GM23338 (cell line): ENCODE measurements at regions not wholly inside any gene's neighbourhood (a gene's known extent, or its start where the extent isn't known, plus 50 kb on each side); places are given as distances from the start of the nearest gene placed in this dataset.

ENCODE experiments used
- ATAC-seq: fragments of 200-7000 bp; cut with Tn5 transposase; 3 replicates; pipeline ENCODE4 v1.9.1; 2020
- DNase-seq: peaks from one replicate; pipeline ENCODE4 v3.0.0-alpha.2; 2015; ENCODE audit warnings: low spot score
- H2AFZ ChIP-seq: fragments of 200-600 bp; sonication (generic); 2 replicates; pipeline ENCODE4 v1.8.0; 2016; ENCODE audit warnings: antibody characterized with exemption, mild to moderate bottlenecking, moderate library complexity
- H3F3A ChIP-seq: fragments of 200-600 bp; sonication (generic); replicated peaks from 2 replicates; pipeline ENCODE4 v1.8.0; 2017; ENCODE audit warnings: antibody characterized with exemption, mixed run types, low read depth
- H3K27ac ChIP-seq: fragments of 200-600 bp; sonication (generic); 2 replicates; pipeline ENCODE4 v1.6.1; 2016; ENCODE audit warnings: low read depth
- H3K27me3 ChIP-seq: fragments of 200-600 bp; sonication (generic); 2 replicates; pipeline ENCODE4 v1.8.0; 2016; ENCODE audit warnings: mild to moderate bottlenecking, mixed run types, moderate library complexity; ENCODE audit not compliant: insufficient read depth
- H3K36me3 ChIP-seq: fragments of 200-600 bp; sonication (generic); 2 replicates; pipeline ENCODE4 v1.8.0; 2016; ENCODE audit warnings: mild to moderate bottlenecking; ENCODE audit not compliant: insufficient read depth
- H3K4me1 ChIP-seq: fragments of 200-600 bp; sonication (generic); 2 replicates; pipeline ENCODE4 v1.8.0; 2016; ENCODE audit warnings: mild to moderate bottlenecking, moderate library complexity; ENCODE audit not compliant: insufficient read depth
- H3K4me2 ChIP-seq: fragments of 200-600 bp; sonication (generic); 2 replicates; pipeline ENCODE4 v1.7.1; 2017; ENCODE audit warnings: mixed run types
- H3K4me3 ChIP-seq: fragments of 200-600 bp; sonication (generic); 2 replicates; pipeline ENCODE4 v1.6.1; 2016; ENCODE audit warnings: mixed run types
- H3K79me2 ChIP-seq: fragments of 200-600 bp; sonication (generic); replicated peaks from 2 replicates; pipeline ENCODE4 v1.8.0; 2017; ENCODE audit warnings: mild to moderate bottlenecking; ENCODE audit not compliant: insufficient read depth
- H3K9me2 ChIP-seq: fragments of 200-600 bp; sonication (generic); 2 replicates; pipeline ENCODE4 v1.8.0; 2017; ENCODE audit not compliant: insufficient read depth
- H4K20me1 ChIP-seq: fragments of 200-600 bp; sonication (generic); replicated peaks from 2 replicates; pipeline ENCODE4 v1.8.0; 2017; ENCODE audit warnings: mild to moderate bottlenecking; ENCODE audit not compliant: insufficient read depth
- H3K27ac Mint-ChIP-seq: 2 replicates; pipeline ENCODE4 v1.8.0; 2020; ENCODE audit warnings: inconsistent platforms, mild to moderate bottlenecking, moderate library complexity, mixed read lengths
- H3K27me3 Mint-ChIP-seq: 3 replicates; pipeline ENCODE4 v1.8.0; 2022; ENCODE audit warnings: low read depth, mild to moderate bottlenecking, moderate library complexity, mixed read lengths, inconsistent platforms; ENCODE audit not compliant: insufficient read depth, poor library complexity
- H3K36me3 Mint-ChIP-seq: 3 replicates; pipeline ENCODE4 v1.8.0; 2021; ENCODE audit warnings: low read depth, mild to moderate bottlenecking, inconsistent platforms, moderate library complexity, mixed read lengths
- H3K4me1 Mint-ChIP-seq: 3 replicates; pipeline ENCODE4 v1.8.0; 2020; ENCODE audit warnings: mild to moderate bottlenecking, inconsistent platforms, mixed read lengths
- H3K4me3 Mint-ChIP-seq: 3 replicates; pipeline ENCODE4 v1.8.0; 2021; ENCODE audit warnings: moderate library complexity, mild to moderate bottlenecking, inconsistent platforms, mixed read lengths
- H3K9me3 Mint-ChIP-seq: 3 replicates; pipeline ENCODE4 v1.8.0; 2020; ENCODE audit warnings: moderate library complexity, mild to moderate bottlenecking, inconsistent platforms, mixed read lengths
- CREB1 ChIP-seq: fragments of 250-450 bp; sonication (Bioruptor Pico); IDR thresholded peaks from 2 replicates; pipeline ENCODE4 v1.5.0; 2020; ENCODE audit warnings: low read depth, mild to moderate bottlenecking, moderate library complexity
- EZH2 ChIP-seq: fragments of 200-600 bp; sonication (generic); IDR thresholded peaks from one replicate; pipeline ENCODE4 v1.8.0; 2017; ENCODE audit warnings: antibody characterized with exemption, mild to moderate bottlenecking, low read depth; ENCODE audit not compliant: unreplicated experiment
- EZH2phosphoT487 ChIP-seq: fragments of 200-600 bp; sonication (generic); IDR thresholded peaks from one replicate; pipeline ENCODE4 v1.8.1; 2018; ENCODE audit warnings: antibody characterized with exemption; ENCODE audit not compliant: unreplicated experiment
- NANOG ChIP-seq: IDR thresholded peaks from 2 replicates; pipeline ENCODE4 v1.6.1; 2016; ENCODE audit warnings: antibody characterized with exemption, borderline replicate concordance
- POLR2AphosphoS5 ChIP-seq: IDR thresholded peaks from 2 replicates; pipeline ENCODE4 v1.6.1; 2016; ENCODE audit warnings: antibody characterized with exemption, low read depth
- ZNF331 ChIP-seq: fragments of 250-450 bp; sonication (Bioruptor Pico); IDR thresholded peaks from 2 replicates; pipeline ENCODE4 v1.5.0; 2020; ENCODE audit warnings: low read depth, mild to moderate bottlenecking, moderate library complexity
- TF ChIP-seq, protein P1 (sequence below), 2 experiments: fragments of 200-600 bp in 1 of 2; sonication (generic) in 1 of 2; conservative IDR thresholded peaks; 2 replicates each; pipeline versions ENCODE4 v1.5.1 to v1.6.1; 2016 to 2017; ENCODE audit warnings: antibody characterized with exemption in 2 of 2, low read depth in 2 of 2, mild to moderate bottlenecking in 2 of 2, moderate library complexity in 1 of 2
- TF ChIP-seq, protein P2 (sequence below): IDR thresholded peaks from 2 replicates; pipeline ENCODE4 v1.6.1; 2016; ENCODE audit warnings: antibody characterized with exemption
- TF ChIP-seq, protein P3 (sequence below): fragments of 250-450 bp; sonication (Bioruptor Pico); IDR thresholded peaks from 2 replicates; pipeline ENCODE4 v1.5.0; 2020; ENCODE audit warnings: mild to moderate bottlenecking, moderate library complexity
- TF ChIP-seq, protein P4 (sequence below): IDR thresholded peaks from one replicate; pipeline ENCODE4 v1.6.1; 2018; ENCODE audit warnings: antibody characterized with exemption; ENCODE audit not compliant: unreplicated experiment

DNA sequence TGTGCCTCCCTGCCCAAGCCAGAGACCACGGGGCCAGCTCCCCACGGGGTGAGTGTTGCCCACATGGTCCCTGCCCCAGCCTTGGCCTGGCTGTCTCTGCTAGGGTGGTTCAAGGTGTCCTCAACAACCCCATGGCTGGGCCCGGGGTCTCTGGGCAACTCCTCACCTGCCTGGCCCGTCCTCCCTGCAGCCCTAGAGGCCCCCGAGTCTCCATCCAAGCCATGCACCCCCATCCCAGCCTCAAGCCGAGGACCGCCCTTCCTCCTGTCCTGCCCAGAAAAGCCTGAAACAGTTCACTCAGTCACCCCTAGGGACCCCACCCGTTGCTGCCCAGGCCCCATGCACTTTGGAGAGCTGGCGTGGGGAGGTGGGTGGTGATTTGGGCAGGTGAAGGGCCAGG, 120.9 kb downstream of the FAM53A start:
- Histone ChIP-seq H3F3A (no peaks in the 10 kb centered on the region), H4K20me1 (no peaks in the 10 kb centered on the region), H3K4me2 (no peak overlapping the region), H3K27me3 (no peaks in the 10 kb centered on the region), H3K36me3 (no peaks in the 10 kb centered on the region), H3K79me2 (no peaks in the 10 kb centered on the region), H3K4me3 (no peak overlapping the region), H3K27ac (no peak overlapping the region), H2AFZ (no peak overlapping the region), H3K4me1 (peaks cover 6% of the 10 kb centered on the region; the same call in 1 of the 2 replicates), H3K9me2 (no peaks in the 10 kb centered on the region)
- Mint-ChIP-seq H3K27ac (no peak overlapping the region), H3K4me3 (no peak overlapping the region), H3K36me3 (no peaks in the 10 kb centered on the region), H3K27me3 (peaks cover 18% of the 10 kb centered on the region), H3K4me1 (peaks cover 2% of the 10 kb centered on the region; the same call in 2 of the 3 replicates), H3K9me3 (no peaks in the 10 kb centered on the region)
- TF ChIP-seq, protein P1, sequence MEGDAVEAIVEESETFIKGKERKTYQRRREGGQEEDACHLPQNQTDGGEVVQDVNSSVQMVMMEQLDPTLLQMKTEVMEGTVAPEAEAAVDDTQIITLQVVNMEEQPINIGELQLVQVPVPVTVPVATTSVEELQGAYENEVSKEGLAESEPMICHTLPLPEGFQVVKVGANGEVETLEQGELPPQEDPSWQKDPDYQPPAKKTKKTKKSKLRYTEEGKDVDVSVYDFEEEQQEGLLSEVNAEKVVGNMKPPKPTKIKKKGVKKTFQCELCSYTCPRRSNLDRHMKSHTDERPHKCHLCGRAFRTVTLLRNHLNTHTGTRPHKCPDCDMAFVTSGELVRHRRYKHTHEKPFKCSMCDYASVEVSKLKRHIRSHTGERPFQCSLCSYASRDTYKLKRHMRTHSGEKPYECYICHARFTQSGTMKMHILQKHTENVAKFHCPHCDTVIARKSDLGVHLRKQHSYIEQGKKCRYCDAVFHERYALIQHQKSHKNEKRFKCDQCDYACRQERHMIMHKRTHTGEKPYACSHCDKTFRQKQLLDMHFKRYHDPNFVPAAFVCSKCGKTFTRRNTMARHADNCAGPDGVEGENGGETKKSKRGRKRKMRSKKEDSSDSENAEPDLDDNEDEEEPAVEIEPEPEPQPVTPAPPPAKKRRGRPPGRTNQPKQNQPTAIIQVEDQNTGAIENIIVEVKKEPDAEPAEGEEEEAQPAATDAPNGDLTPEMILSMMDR (conservative IDR thresholded peaks at IDR 0.05; ENCODE audit: low read depth in 2 of 2): no peak
- TF ChIP-seq NANOG (no peak), CREB1 (CRISPR knock-in tag) (no peak), EZH2phosphoT487 (no peak), ZNF331 (CRISPR knock-in tag) (no peak)
- ATAC-seq: no peak
- no peak for DNase-seq

DNA sequence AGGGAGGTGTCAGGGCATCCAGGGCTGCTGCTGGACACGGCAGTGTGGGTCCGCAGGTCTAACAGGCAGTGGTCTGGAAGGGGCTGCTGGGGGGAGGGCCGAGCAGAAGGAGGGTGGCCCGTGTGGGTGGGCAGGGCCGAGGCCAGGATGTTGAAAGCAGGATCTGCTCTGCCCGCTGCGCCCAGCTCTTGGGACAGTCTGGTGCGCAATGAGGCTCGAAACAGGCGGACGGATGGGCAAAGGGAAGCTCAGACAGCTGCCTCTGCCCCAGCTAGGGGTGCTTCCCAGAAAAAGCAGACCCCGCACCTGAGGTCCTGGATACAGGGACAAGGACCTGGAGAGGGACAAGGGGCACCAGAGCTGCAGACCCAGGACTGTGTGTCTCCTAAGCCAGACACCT, 121.3 kb downstream of the FAM53A start:
- no peaks in the 10 kb centered on the region for H3K27me3 ChIP-seq
- peaks cover 4% of the 10 kb centered on the region; the same call in 1 of the 2 replicates for H3K4me1 ChIP-seq
- no peaks in the 10 kb centered on the region for H3K79me2 ChIP-seq
- Mint-ChIP-seq H3K36me3 (no peaks in the 10 kb centered on the region), H3K4me3 (no peak overlapping the region), H3K9me3 (no peaks in the 10 kb centered on the region), H3K27ac (no peak overlapping the region), H3K27me3 (peaks cover 18% of the 10 kb centered on the region), H3K4me1 (peaks cover 2% of the 10 kb centered on the region; the same call in 2 of the 3 replicates)
- no peaks in the 10 kb centered on the region for H3K9me2 ChIP-seq
- no peaks in the 10 kb centered on the region for H3K36me3 ChIP-seq
- no peak overlapping the region for H2AFZ ChIP-seq
- no peak overlapping the region for H3K27ac ChIP-seq
- H3K4me2 ChIP-seq: no peak overlapping the region
- DNase-seq: no peak
- H4K20me1 ChIP-seq: no peaks in the 10 kb centered on the region
- no peak overlapping the region for H3K4me3 ChIP-seq
- TF ChIP-seq, protein P2, sequence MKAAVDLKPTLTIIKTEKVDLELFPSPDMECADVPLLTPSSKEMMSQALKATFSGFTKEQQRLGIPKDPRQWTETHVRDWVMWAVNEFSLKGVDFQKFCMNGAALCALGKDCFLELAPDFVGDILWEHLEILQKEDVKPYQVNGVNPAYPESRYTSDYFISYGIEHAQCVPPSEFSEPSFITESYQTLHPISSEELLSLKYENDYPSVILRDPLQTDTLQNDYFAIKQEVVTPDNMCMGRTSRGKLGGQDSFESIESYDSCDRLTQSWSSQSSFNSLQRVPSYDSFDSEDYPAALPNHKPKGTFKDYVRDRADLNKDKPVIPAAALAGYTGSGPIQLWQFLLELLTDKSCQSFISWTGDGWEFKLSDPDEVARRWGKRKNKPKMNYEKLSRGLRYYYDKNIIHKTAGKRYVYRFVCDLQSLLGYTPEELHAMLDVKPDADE: no peak
- TF ChIP-seq, protein P3, sequence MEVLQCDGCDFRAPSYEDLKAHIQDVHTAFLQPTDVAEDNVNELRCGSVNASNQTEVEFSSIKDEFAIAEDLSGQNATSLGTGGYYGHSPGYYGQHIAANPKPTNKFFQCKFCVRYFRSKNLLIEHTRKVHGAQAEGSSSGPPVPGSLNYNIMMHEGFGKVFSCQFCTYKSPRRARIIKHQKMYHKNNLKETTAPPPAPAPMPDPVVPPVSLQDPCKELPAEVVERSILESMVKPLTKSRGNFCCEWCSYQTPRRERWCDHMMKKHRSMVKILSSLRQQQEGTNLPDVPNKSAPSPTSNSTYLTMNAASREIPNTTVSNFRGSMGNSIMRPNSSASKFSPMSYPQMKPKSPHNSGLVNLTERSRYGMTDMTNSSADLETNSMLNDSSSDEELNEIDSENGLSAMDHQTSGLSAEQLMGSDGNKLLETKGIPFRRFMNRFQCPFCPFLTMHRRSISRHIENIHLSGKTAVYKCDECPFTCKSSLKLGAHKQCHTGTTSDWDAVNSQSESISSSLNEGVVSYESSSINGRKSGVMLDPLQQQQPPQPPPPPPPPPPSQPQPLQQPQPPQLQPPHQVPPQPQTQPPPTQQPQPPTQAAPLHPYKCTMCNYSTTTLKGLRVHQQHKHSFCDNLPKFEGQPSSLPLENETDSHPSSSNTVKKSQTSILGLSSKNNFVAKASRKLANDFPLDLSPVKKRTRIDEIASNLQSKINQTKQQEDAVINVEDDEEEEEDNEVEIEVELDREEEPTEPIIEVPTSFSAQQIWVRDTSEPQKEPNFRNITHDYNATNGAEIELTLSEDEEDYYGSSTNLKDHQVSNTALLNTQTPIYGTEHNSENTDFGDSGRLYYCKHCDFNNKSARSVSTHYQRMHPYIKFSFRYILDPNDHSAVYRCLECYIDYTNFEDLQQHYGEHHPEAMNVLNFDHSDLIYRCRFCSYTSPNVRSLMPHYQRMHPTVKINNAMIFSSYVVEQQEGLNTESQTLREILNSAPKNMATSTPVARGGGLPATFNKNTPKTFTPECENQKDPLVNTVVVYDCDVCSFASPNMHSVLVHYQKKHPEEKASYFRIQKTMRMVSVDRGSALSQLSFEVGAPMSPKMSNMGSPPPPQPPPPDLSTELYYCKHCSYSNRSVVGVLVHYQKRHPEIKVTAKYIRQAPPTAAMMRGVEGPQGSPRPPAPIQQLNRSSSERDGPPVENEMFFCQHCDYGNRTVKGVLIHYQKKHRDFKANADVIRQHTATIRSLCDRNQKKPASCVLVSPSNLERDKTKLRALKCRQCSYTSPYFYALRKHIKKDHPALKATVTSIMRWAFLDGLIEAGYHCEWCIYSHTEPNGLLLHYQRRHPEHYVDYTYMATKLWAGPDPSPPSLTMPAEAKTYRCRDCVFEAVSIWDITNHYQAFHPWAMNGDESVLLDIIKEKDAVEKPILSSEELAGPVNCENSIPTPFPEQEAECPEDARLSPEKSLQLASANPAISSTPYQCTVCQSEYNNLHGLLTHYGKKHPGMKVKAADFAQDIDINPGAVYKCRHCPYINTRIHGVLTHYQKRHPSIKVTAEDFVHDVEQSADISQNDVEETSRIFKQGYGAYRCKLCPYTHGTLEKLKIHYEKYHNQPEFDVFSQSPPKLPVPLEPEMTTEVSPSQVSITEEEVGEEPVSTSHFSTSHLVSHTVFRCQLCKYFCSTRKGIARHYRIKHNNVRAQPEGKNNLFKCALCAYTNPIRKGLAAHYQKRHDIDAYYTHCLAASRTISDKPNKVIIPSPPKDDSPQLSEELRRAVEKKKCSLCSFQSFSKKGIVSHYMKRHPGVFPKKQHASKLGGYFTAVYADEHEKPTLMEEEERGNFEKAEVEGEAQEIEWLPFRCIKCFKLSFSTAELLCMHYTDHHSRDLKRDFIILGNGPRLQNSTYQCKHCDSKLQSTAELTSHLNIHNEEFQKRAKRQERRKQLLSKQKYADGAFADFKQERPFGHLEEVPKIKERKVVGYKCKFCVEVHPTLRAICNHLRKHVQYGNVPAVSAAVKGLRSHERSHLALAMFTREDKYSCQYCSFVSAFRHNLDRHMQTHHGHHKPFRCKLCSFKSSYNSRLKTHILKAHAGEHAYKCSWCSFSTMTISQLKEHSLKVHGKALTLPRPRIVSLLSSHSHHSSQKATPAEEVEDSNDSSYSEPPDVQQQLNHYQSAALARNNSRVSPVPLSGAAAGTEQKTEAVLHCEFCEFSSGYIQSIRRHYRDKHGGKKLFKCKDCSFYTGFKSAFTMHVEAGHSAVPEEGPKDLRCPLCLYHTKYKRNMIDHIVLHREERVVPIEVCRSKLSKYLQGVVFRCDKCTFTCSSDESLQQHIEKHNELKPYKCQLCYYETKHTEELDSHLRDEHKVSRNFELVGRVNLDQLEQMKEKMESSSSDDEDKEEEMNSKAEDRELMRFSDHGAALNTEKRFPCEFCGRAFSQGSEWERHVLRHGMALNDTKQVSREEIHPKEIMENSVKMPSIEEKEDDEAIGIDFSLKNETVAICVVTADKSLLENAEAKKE (CRISPR knock-in tag): no peak
- TF ChIP-seq EZH2phosphoT487 (no peak), POLR2AphosphoS5 (no peak), EZH2 (no peak)
- TF ChIP-seq, protein P4, sequence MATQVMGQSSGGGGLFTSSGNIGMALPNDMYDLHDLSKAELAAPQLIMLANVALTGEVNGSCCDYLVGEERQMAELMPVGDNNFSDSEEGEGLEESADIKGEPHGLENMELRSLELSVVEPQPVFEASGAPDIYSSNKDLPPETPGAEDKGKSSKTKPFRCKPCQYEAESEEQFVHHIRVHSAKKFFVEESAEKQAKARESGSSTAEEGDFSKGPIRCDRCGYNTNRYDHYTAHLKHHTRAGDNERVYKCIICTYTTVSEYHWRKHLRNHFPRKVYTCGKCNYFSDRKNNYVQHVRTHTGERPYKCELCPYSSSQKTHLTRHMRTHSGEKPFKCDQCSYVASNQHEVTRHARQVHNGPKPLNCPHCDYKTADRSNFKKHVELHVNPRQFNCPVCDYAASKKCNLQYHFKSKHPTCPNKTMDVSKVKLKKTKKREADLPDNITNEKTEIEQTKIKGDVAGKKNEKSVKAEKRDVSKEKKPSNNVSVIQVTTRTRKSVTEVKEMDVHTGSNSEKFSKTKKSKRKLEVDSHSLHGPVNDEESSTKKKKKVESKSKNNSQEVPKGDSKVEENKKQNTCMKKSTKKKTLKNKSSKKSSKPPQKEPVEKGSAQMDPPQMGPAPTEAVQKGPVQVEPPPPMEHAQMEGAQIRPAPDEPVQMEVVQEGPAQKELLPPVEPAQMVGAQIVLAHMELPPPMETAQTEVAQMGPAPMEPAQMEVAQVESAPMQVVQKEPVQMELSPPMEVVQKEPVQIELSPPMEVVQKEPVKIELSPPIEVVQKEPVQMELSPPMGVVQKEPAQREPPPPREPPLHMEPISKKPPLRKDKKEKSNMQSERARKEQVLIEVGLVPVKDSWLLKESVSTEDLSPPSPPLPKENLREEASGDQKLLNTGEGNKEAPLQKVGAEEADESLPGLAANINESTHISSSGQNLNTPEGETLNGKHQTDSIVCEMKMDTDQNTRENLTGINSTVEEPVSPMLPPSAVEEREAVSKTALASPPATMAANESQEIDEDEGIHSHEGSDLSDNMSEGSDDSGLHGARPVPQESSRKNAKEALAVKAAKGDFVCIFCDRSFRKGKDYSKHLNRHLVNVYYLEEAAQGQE: no peak
- no peaks in the 10 kb centered on the region for H3F3A ChIP-seq
- ATAC-seq: no peak
